ENCODE measurements at regions not wholly inside any gene's neighbourhood (a gene's known extent, or its start where the extent isn't known, plus 50 kb on each side); places are given as distances from the start of the nearest gene placed in this dataset.

DNA sequence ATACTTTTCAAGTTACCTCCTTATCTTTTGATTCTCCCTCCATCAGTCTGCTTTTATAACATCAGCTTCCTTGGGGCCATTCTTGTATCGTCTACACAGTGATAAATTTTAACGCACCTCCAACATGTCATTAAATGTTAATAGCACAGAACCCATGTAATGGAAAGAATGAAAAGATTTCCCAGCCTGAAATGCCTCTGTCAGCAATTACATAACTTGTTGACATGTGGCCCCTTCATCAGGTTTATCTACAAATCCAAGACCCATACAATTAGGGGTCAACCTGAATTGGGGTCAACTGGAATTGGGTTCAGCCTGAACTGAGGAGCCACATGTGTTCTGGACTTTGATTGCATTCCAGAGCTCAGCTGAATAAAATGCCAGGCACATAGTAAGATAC is 148.2 kb upstream of the KLF7 start:
- TF ChIP-seq, protein P1, sequence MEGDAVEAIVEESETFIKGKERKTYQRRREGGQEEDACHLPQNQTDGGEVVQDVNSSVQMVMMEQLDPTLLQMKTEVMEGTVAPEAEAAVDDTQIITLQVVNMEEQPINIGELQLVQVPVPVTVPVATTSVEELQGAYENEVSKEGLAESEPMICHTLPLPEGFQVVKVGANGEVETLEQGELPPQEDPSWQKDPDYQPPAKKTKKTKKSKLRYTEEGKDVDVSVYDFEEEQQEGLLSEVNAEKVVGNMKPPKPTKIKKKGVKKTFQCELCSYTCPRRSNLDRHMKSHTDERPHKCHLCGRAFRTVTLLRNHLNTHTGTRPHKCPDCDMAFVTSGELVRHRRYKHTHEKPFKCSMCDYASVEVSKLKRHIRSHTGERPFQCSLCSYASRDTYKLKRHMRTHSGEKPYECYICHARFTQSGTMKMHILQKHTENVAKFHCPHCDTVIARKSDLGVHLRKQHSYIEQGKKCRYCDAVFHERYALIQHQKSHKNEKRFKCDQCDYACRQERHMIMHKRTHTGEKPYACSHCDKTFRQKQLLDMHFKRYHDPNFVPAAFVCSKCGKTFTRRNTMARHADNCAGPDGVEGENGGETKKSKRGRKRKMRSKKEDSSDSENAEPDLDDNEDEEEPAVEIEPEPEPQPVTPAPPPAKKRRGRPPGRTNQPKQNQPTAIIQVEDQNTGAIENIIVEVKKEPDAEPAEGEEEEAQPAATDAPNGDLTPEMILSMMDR (IDR thresholded peaks at IDR 0.05) = no peak
- no peak for TF ChIP-seq POLR2A (IDR thresholded peaks at IDR 0.05)

Measured in lower leg skin (tissue), 3 donors.